GM18873 (cell line): ENCODE measurements at regions not wholly inside any gene's neighbourhood (a gene's known extent, or its start where the extent isn't known, plus 50 kb on each side); places are given as distances from the start of the nearest gene placed in this dataset.
"Not testable (repeated sequence)": the region's sequence is repeated elsewhere in the genome, so short reads cannot be mapped to it uniquely, and the experiment has no call there.

Experiments used
- ATAC-seq: cut with Tn5 transposase; IDR thresholded peaks from one replicate; pipeline ENCODE4 v1.9.1; 2021; ENCODE audit warnings: mild to moderate bottlenecking, moderate library complexity, moderate number of reproducible peaks; ENCODE audit not compliant: unreplicated experiment, low FRiP score

GRCh38 chr4:138805736-138806135, 209.8 kb upstream of the NOCT start:
- ATAC-seq: no peak

- ATAC-seq: no peak
Measured at GRCh38 chr4:138804711-138805110, 210.9 kb upstream of the NOCT start.

GRCh38 chr4:138803051-138803450, 212.5 kb upstream of the NOCT start:
- no peak for ATAC-seq

GRCh38 chr4:138802499-138802898, 213.1 kb upstream of the NOCT start:
- no peak for ATAC-seq

GRCh38 chr4:138800421-138800820, 215.2 kb upstream of the NOCT start:
- ATAC-seq: no peak

- no peak for ATAC-seq
Measured at GRCh38 chr4:138798404-138798803, 217.2 kb upstream of the NOCT start.

- no peak for ATAC-seq
Measured at GRCh38 chr4:138797646-138798045, 217.9 kb upstream of the NOCT start.

GRCh38 chr4:138796761-138797160, 218.8 kb upstream of the NOCT start:
- no peak for ATAC-seq

- ATAC-seq: no peak
Measured at GRCh38 chr4:138790706-138791340, 224.8 kb upstream of the NOCT start.

GRCh38 chr4:138789796-138790195, 225.8 kb upstream of the NOCT start:
- ATAC-seq: no peak

- no peak for ATAC-seq
Measured at GRCh38 chr4:138788857-138789256, 226.7 kb upstream of the NOCT start.

- no peak for ATAC-seq
Measured at GRCh38 chr4:138788267-138788790, 227.3 kb upstream of the NOCT start.

- ATAC-seq: not testable (repeated sequence)
Measured at GRCh38 chr4:138779761-138780160, 235.8 kb upstream of the NOCT start.

- ATAC-seq: no peak
Measured at GRCh38 chr4:138775890-138776289, 239.7 kb upstream of the NOCT start.

GRCh38 chr4:138775489-138775888, 240.1 kb upstream of the NOCT start:
- ATAC-seq: no peak

GRCh38 chr4:138774940-138775339, 240.6 kb upstream of the NOCT start:
- no peak for ATAC-seq

GRCh38 chr4:138774125-138774524, 241.5 kb upstream of the NOCT start:
- ATAC-seq: not testable (repeated sequence)

GRCh38 chr4:138773321-138773720, 242.3 kb upstream of the NOCT start:
- no peak for ATAC-seq

- ATAC-seq: no peak
Measured at GRCh38 chr4:138772366-138772765, 243.2 kb upstream of the NOCT start.

GRCh38 chr4:138770818-138771217, 244.8 kb upstream of the NOCT start:
- no peak for ATAC-seq

GRCh38 chr4:138766332-138766731, 249.2 kb upstream of the NOCT start:
- no peak for ATAC-seq

GRCh38 chr4:138765442-138765841, 250.1 kb upstream of the NOCT start:
- ATAC-seq: no peak
